ENCODE measurements at regions not wholly inside any gene's neighbourhood (a gene's known extent, or its start where the extent isn't known, plus 50 kb on each side); places are given as distances from the start of the nearest gene placed in this dataset.

- Histone ChIP-seq H3K27me3 (ENCODE audit: control insufficient read depth in 2 of 2, insufficient read depth in 2 of 2, low read length in 2 of 2) (no peaks in the 10 kb centered on the region), H2AFZ (ENCODE audit: low read depth, low read length) (no peak overlapping the region), H3K9ac (replicated peaks; ENCODE audit: extremely low read depth, insufficient read depth, low read length) (no peak overlapping the region), H3K27ac (ENCODE audit: insufficient read depth, low read depth, low read length) (no peak overlapping the region), H3K36me3 (ENCODE audit: control insufficient read depth in 2 of 2, extremely low read depth in 1 of 2, insufficient read depth in 2 of 2, low read length in 2 of 2) (no peaks in the 10 kb centered on the region), H3K9me1 (replicated peaks; ENCODE audit: control insufficient read depth, extremely low read depth, insufficient read depth, low read length) (no peaks in the 10 kb centered on the region), H4K20me1 (replicated peaks; ENCODE audit: control insufficient read depth, extremely low read depth, insufficient read depth, low read length) (no peaks in the 10 kb centered on the region), H3K9me3 (replicated peaks; ENCODE audit: control insufficient read depth, insufficient read depth, low read length) (no peaks in the 10 kb centered on the region), H3K4me3 (replicated peaks in 1 of 3; ENCODE audit: insufficient read depth in 1 of 3, low read depth in 1 of 3, low read length in 3 of 3) (no peak overlapping the region), H3K79me2 (ENCODE audit: control insufficient read depth, insufficient read depth, low read length) (no peaks in the 10 kb centered on the region), H3K4me1 (ENCODE audit: control insufficient read depth, extremely low read depth, insufficient read depth, low read length) (no peaks in the 10 kb centered on the region), H3K4me2 (ENCODE audit: insufficient read depth, low read length) (no peak overlapping the region)
- no peak for FAIRE-seq
- dilution Hi-C loops (cut with MboI; ENCODE audit: extremely low pct_ligation_motif_present, low sequenced_read_pairs) (no loop called here), intact Hi-C loops (cut with micrococcal nuclease) (loop anchor here (2.0 to 10.0 kb wide), 6 partner anchors 158 to 1152 kb away; no protein-coding TSS in a partner anchor)
- no peak for DNase-seq (ENCODE audit: low read depth, low spot score)
- ChIA-PET POLR2A (no interaction called here), CTCF (interaction anchor here (0.8 to 2.5 kb wide), 26 partner anchors 8 to 1274 kb away, joined by 3 to 64 read pairs (median 6); no protein-coding TSS in a partner anchor)
- no TSS peak for BruUV-seq (replicated peaks)
- TF ChIP-seq POLR2AphosphoS5 (IDR thresholded peaks at IDR 0.05; ENCODE audit: insufficient read depth, low read depth, low read length) = no peak
- no peak for TF ChIP-seq MAX (IDR thresholded peaks at IDR 0.05; ENCODE audit: insufficient read depth, insufficient read length)
- TF ChIP-seq FOS (IDR thresholded peaks at IDR 0.05; ENCODE audit: borderline replicate concordance, insufficient read depth, low read length) = no peak
- TF ChIP-seq CTCF (IDR thresholded peaks at IDR 0.05; ENCODE audit: extremely low read depth in 1 of 2, insufficient read depth in 1 of 2, low read depth in 1 of 2, low read length in 2 of 2) = no peak
- TF ChIP-seq POLR2A (IDR thresholded peaks at IDR 0.05; ENCODE audit: low read depth, low read length) = no peak
- no peak for TF ChIP-seq GATA2 (IDR thresholded peaks at IDR 0.05; ENCODE audit: insufficient read depth, insufficient read length, low read depth, low read length)
- TF ChIP-seq MYC (IDR thresholded peaks at IDR 0.05; ENCODE audit: low read depth, low read length) = no peak
- no peak for TF ChIP-seq EZH2 (IDR thresholded peaks at IDR 0.05; ENCODE audit: borderline replicate concordance, low read depth, low read length, severe bottlenecking)
- TF ChIP-seq JUN (IDR thresholded peaks at IDR 0.05; ENCODE audit: borderline replicate concordance, insufficient read depth, insufficient read length, low read depth) = no peak
These were observed 166.9 kb upstream of the SLC13A1 start for GRCh38 chr7:123366626-123367025.

Measured in endothelial cell of umbilical vein (primary cell).